Prostate gland (tissue), 2 donors: ENCODE measurements at regions not wholly inside any gene's neighbourhood (a gene's known extent, or its start where the extent isn't known, plus 50 kb on each side); places are given as distances from the start of the nearest gene placed in this dataset.

Experiments
- DNase-seq: peaks from one replicate; pipeline ENCODE4 v3.0.0-alpha.2; 2019; ENCODE audit warnings: low spot score
- H3K27ac ChIP-seq, 2 donors: fragments of 200-600 bp; sonication (generic); 2 replicates each; pipeline ENCODE4 v1.5.1; 2017 to 2019
- H3K27me3 ChIP-seq: fragments of 200-600 bp; sonication (generic); replicated peaks from 2 replicates; pipeline ENCODE4 v1.5.1; 2019; ENCODE audit not compliant: insufficient read depth
- H3K36me3 ChIP-seq, 2 donors: fragments of 200-600 bp; sonication (generic); 1 replicate in 1 of 2; 2 replicates in 1 of 2; pipeline versions ENCODE4 v1.5.1 to v1.8.1; 2017 to 2019
- H3K4me1 ChIP-seq: fragments of 200-600 bp; sonication (generic); replicated peaks from 2 replicates; pipeline ENCODE4 v1.5.1; 2019
- H3K4me3 ChIP-seq, 2 donors: fragments of 200-600 bp; sonication (generic); 2 replicates each; pipeline ENCODE4 v1.5.1; 2017 to 2019
- H3K9me3 ChIP-seq: fragments of 200-600 bp; sonication (generic); 2 replicates; pipeline ENCODE4 v1.5.1; 2017
- POLR2A ChIP-seq: fragments of 450-650 bp; IDR thresholded peaks from one replicate; pipeline ENCODE4 v1.6.1; 2016; ENCODE audit warnings: antibody characterized with exemption, mild to moderate bottlenecking
- POLR2AphosphoS5 ChIP-seq: sonication (generic); formaldehyde crosslinking; IDR thresholded peaks from one replicate; pipeline ENCODE4 v1.6.1; 2017; ENCODE audit warnings: antibody characterized with exemption
- WGBS: methylation state at CpG from one replicate; pipeline ENCODE4 v1.1.5; 2018; 5-methylcytosine and 5-hydroxymethylcytosine counted together
- intact Hi-C: fragments of 100-400 bp; cut with DNase I; formaldehyde crosslinking; loops from one replicate; pipeline ENCODE4 v1.14.2; 2022
- TF ChIP-seq, protein P1 (sequence below), 4 experiments: fragments of 200-600 bp in 2 of 4; fragments of 450-650 bp in 2 of 4; sonication (generic) in 2 of 4; IDR thresholded peaks; 1 replicate in 3 of 4; 2 replicates in 1 of 4; pipeline ENCODE4 v1.5.1; 2016 to 2019; ENCODE audit warnings: antibody characterized with exemption in 4 of 4, mild to moderate bottlenecking in 2 of 4, moderate library complexity in 2 of 4

- H3K4me1 ChIP-seq, result peaks cover 5% of the 10 kb centered on the region
- H3K9me3 ChIP-seq, result no peaks in the 10 kb centered on the region
- 86% methylated on average over 9 of the region's 9 CpGs for WGBS
- no peak overlapping the region for H3K27ac ChIP-seq
- no peaks in the 10 kb centered on the region for H3K36me3 ChIP-seq
- H3K4me3 ChIP-seq, result no peak overlapping the region
- no peak for DNase-seq
- TF ChIP-seq POLR2AphosphoS5, result no peak
- TF ChIP-seq, protein P1, sequence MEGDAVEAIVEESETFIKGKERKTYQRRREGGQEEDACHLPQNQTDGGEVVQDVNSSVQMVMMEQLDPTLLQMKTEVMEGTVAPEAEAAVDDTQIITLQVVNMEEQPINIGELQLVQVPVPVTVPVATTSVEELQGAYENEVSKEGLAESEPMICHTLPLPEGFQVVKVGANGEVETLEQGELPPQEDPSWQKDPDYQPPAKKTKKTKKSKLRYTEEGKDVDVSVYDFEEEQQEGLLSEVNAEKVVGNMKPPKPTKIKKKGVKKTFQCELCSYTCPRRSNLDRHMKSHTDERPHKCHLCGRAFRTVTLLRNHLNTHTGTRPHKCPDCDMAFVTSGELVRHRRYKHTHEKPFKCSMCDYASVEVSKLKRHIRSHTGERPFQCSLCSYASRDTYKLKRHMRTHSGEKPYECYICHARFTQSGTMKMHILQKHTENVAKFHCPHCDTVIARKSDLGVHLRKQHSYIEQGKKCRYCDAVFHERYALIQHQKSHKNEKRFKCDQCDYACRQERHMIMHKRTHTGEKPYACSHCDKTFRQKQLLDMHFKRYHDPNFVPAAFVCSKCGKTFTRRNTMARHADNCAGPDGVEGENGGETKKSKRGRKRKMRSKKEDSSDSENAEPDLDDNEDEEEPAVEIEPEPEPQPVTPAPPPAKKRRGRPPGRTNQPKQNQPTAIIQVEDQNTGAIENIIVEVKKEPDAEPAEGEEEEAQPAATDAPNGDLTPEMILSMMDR (IDR thresholded peaks at IDR 0.05), result no peak
- TF ChIP-seq POLR2A, result no peak
- no peaks in the 10 kb centered on the region for H3K27me3 ChIP-seq
- intact Hi-C loops, result no loop called here
Measured at GRCh38 chr12:124129132-124129531, 156.1 kb downstream of the ZNF664 start.

DNA sequence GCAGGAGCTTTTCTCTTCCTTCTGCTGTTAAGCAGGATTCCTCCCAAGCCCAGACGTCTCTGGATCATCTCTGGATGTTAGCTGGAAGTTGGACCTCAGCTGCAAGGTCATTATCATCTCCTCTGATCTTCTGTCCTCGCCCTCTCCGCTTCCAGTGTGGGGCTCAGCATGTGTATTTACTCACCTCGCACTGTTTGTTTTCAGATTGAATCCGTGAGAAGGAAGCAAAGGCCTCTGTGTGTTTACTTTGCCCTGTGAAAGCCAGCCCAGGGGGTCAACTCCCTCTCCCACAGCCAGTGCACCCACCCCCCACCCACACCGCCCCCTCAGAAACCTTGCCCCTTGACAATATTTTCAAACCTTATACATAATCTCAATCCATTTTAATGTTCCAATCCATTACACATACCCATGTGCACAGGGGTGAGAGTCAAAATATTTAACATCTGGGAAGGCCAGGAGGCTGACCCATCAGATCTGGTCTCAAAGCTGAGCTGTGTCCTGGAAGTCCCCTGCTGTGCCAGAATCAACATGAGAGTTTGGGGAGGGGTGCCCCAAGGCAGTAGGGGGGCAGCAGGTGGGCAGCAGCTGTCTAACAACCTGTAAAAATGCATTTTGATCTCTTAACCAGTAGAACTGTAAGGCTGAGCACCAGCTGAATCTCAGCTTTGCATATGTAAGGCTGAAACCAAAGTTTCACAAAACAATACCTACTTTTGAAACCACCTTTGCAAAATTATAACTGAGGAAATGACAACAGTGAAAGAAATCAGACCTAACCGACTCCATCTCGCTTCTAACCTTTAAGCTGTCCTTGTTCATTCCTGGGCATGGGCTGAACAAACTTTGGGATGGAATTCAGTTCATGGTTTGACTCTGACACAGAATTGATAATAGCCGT lies 157.9 kb downstream of the ZNF664 start:
- H3K27me3 ChIP-seq, result no peaks in the 10 kb centered on the region
- H3K36me3 ChIP-seq, result no peaks in the 10 kb centered on the region
- peaks cover 5% of the 10 kb centered on the region for H3K4me1 ChIP-seq
- 25% methylated on average over 9 of the region's 9 CpGs for WGBS
- intact Hi-C loops, result no loop called here
- no peaks in the 10 kb centered on the region for H3K9me3 ChIP-seq
- H3K4me3 ChIP-seq, result no peak overlapping the region
- H3K27ac ChIP-seq, result no peak overlapping the region
- TF ChIP-seq POLR2A, result no peak
- TF ChIP-seq POLR2AphosphoS5, result no peak
- TF ChIP-seq, protein P1 (IDR thresholded peaks at IDR 0.05), result no peak
- DNase-seq, result no peak

GRCh38 chr12:124131659-124132058 lies 158.6 kb downstream of the ZNF664 start:
- no peak for TF ChIP-seq POLR2A
- TF ChIP-seq, protein P1 (IDR thresholded peaks at IDR 0.05), result no peak
- TF ChIP-seq POLR2AphosphoS5, result no peak
- no peak for DNase-seq
- Histone ChIP-seq H3K27me3 (no peaks in the 10 kb centered on the region), H3K36me3 (no peaks in the 10 kb centered on the region), H3K9me3 (no peaks in the 10 kb centered on the region), H3K4me3 (no peak overlapping the region), H3K4me1 (peaks cover 5% of the 10 kb centered on the region), H3K27ac (no peak overlapping the region)
- WGBS, result 89% methylated on average over 5 of the region's 5 CpGs
- intact Hi-C loops, result no loop called here

DNA sequence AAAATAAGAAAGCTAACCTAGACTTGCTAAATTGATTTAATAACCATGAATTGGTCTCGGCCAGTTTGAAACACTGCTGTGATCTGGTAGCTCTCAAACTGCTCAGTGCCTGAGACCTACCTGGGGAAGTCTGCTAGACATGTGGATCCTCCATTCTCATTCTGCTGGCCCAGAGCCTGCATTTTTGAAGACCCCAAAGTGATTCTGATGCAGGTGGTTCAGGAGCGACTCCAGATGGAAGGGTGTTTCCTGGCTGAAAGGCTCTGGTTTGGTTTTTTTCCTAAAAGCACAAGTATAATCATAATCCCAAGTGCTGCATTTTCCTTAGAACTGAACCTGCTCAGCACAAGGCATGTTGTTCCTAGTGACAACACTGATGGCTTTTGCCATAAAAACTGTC lies 159.5 kb downstream of the ZNF664 start:
- H3K4me3 ChIP-seq, result no peak overlapping the region
- no peaks in the 10 kb centered on the region for H3K36me3 ChIP-seq
- H3K27me3 ChIP-seq, result no peaks in the 10 kb centered on the region
- intact Hi-C loops, result no loop called here
- H3K4me1 ChIP-seq, result peaks cover 5% of the 10 kb centered on the region
- no peaks in the 10 kb centered on the region for H3K9me3 ChIP-seq
- DNase-seq, result no peak
- no peak overlapping the region for H3K27ac ChIP-seq
- TF ChIP-seq POLR2A (no peak), POLR2AphosphoS5 (no peak)
- TF ChIP-seq, protein P1 (IDR thresholded peaks at IDR 0.05), result no peak
- WGBS, result 98% methylated on average over 2 of the region's 2 CpGs

DNA sequence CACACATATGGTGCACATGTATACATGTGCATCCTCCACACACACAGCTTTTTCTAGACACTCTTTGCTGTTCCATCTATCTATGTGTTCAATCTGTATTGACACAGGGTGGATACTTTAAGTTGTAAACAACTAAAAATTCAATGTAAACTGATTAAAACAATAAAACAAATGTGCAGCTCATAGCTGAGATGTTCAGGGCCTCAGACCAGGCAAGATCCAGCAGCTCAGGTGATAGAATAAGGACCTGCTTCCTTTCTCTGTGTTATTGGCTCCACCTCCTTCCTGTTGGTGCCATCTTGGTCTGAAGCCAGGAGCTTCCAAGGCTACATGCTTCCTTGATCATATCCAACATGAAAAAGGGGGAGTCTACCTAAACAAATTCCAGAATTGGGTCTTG lies 158.1 kb upstream of the RFLNA start:
- no peaks in the 10 kb centered on the region for H3K27me3 ChIP-seq

More for the DNA sequence above, 158.1 kb upstream of the RFLNA start:
- Histone ChIP-seq H3K27ac (no peak overlapping the region), H3K4me3 (no peak overlapping the region), H3K4me1 (no peaks in the 10 kb centered on the region), H3K9me3 (no peaks in the 10 kb centered on the region), H3K36me3 (no peaks in the 10 kb centered on the region)
- intact Hi-C loops, result no loop called here
- no peak for TF ChIP-seq POLR2AphosphoS5
- TF ChIP-seq, protein P1 (IDR thresholded peaks at IDR 0.05), result no peak
- TF ChIP-seq POLR2A, result no peak
- DNase-seq, result no peak
